Neural cell (in vitro differentiated cells): ENCODE measurements at regions not wholly inside any gene's neighbourhood (a gene's known extent, or its start where the extent isn't known, plus 50 kb on each side); places are given as distances from the start of the nearest gene placed in this dataset.

Experiments
- H2AFZ ChIP-seq: fragments of 200-600, 300-800 bp; sonication (generic), shearing (Covaris generic); 2 replicates; pipeline ENCODE4 v1.6.0; 2014; ENCODE audit warnings: low read depth, mild to moderate bottlenecking, antibody characterized with exemption, low read length, moderate library complexity
- H3F3A ChIP-seq: fragments of 200-600 bp; shearing (Covaris generic); 2 replicates; pipeline ENCODE4 v1.6.1; 2016; ENCODE audit warnings: mild to moderate bottlenecking, moderate library complexity, mixed read lengths, antibody characterized with exemption, low read length; ENCODE audit not compliant: insufficient read depth, poor library complexity, severe bottlenecking
- H3K27ac ChIP-seq: fragments of 200-600, 300-800 bp; sonication (generic), shearing (Covaris generic); 2 replicates; pipeline ENCODE4 v1.5.1; 2014; ENCODE audit warnings: mild to moderate bottlenecking, low read length, moderate library complexity
- H3K27me3 ChIP-seq: fragments of 300-800, 200-600 bp; sonication (generic), shearing (Covaris generic); 2 replicates; pipeline ENCODE4 v1.6.0; 2014; ENCODE audit warnings: mild to moderate bottlenecking, low read depth, low read length, moderate library complexity; ENCODE audit not compliant: insufficient read depth
- H3K36me3 ChIP-seq: fragments of 300-800, 200-600 bp; sonication (generic), shearing (Covaris generic); 2 replicates; pipeline ENCODE4 v1.5.1; 2014; ENCODE audit warnings: mild to moderate bottlenecking, antibody characterized with exemption, low read length, moderate library complexity; ENCODE audit not compliant: insufficient read depth
- H3K4me2 ChIP-seq: fragments of 300-800, 200-600 bp; sonication (generic), shearing (Covaris generic); 2 replicates; pipeline ENCODE4 v1.6.0; 2014; ENCODE audit warnings: mild to moderate bottlenecking, low read length
- H3K4me3 ChIP-seq: fragments of 300-800, 200-600 bp; sonication (generic), shearing (Covaris generic); 2 replicates; pipeline ENCODE4 v1.5.1; 2014; ENCODE audit warnings: mild to moderate bottlenecking, low read length, moderate library complexity
- H3K79me2 ChIP-seq: fragments of 200-600 bp; shearing (Covaris generic); replicated peaks from 2 replicates; pipeline ENCODE4 v1.6.0; 2014; ENCODE audit warnings: mild to moderate bottlenecking, low read length, moderate library complexity; ENCODE audit not compliant: insufficient read depth
- H3K9ac ChIP-seq: fragments of 300-800, 200-600 bp; sonication (generic), shearing (Covaris generic); 2 replicates; pipeline ENCODE4 v1.6.1; 2016; ENCODE audit warnings: mild to moderate bottlenecking, low read length, mixed read lengths
- H3K9me2 ChIP-seq: fragments of 200-600 bp; shearing (Covaris generic); 2 replicates; pipeline ENCODE4 v1.6.1; 2016; ENCODE audit warnings: mild to moderate bottlenecking, low read length, mixed read lengths; ENCODE audit not compliant: insufficient read depth
- H3K9me3 ChIP-seq: fragments of 200-600, 300-800 bp; sonication (generic), shearing (Covaris generic); 2 replicates; pipeline ENCODE4 v1.6.1; 2016; ENCODE audit warnings: mild to moderate bottlenecking, mixed run types, low read length, moderate library complexity, mixed read lengths
- H4K20me1 ChIP-seq: fragments of 200-600 bp; shearing (Covaris generic); 2 replicates; pipeline ENCODE4 v1.6.1; 2016; ENCODE audit warnings: mild to moderate bottlenecking, mixed run types; ENCODE audit not compliant: insufficient read depth
- EP300 ChIP-seq: fragments of 450-650 bp; conservative IDR thresholded peaks from 2 replicates; pipeline ENCODE4 v1.6.1; 2014; ENCODE audit warnings: antibody characterized with exemption, mild to moderate bottlenecking, moderate library complexity; ENCODE audit not compliant: poor library complexity, severe bottlenecking
- EZH2 ChIP-seq: fragments of 200-600, 300-800 bp; shearing (Covaris generic), sonication (generic); IDR thresholded peaks from 2 replicates; pipeline ENCODE4 v1.6.1; 2014; ENCODE audit warnings: antibody characterized with exemption, low read length, borderline replicate concordance, mild to moderate bottlenecking; ENCODE audit not compliant: insufficient read depth, poor library complexity, severe bottlenecking
- MXI1 ChIP-seq: fragments of 450-650 bp; conservative IDR thresholded peaks from 2 replicates; pipeline ENCODE4 v1.6.1; 2014; ENCODE audit warnings: antibody characterized with exemption, mild to moderate bottlenecking; ENCODE audit not compliant: poor library complexity, severe bottlenecking
- POLR2AphosphoS5 ChIP-seq: IDR thresholded peaks from 2 replicates; pipeline ENCODE4 v1.6.1; 2012
- RAD21 ChIP-seq: fragments of 450-650 bp; conservative IDR thresholded peaks from 2 replicates; pipeline ENCODE4 v1.6.1; 2014; ENCODE audit warnings: antibody characterized with exemption, mild to moderate bottlenecking, moderate library complexity
- REST ChIP-seq: IDR thresholded peaks from 2 replicates; pipeline ENCODE4 v1.6.1; 2012; ENCODE audit warnings: borderline replicate concordance
- SMC3 ChIP-seq: fragments of 450-650 bp; conservative IDR thresholded peaks from 2 replicates; pipeline ENCODE4 v1.6.1; 2014; ENCODE audit warnings: antibody characterized with exemption, mild to moderate bottlenecking, moderate library complexity; ENCODE audit not compliant: poor library complexity
- TAF1 ChIP-seq: IDR thresholded peaks from 2 replicates; pipeline ENCODE4 v1.6.1; 2012; ENCODE audit warnings: low read depth
- TF ChIP-seq, protein P1 (sequence below): fragments of 450-650 bp; IDR thresholded peaks from 2 replicates; pipeline ENCODE4 v1.5.1; 2014; ENCODE audit warnings: antibody characterized with exemption, mild to moderate bottlenecking, moderate library complexity; ENCODE audit not compliant: poor library complexity, severe bottlenecking

DNA sequence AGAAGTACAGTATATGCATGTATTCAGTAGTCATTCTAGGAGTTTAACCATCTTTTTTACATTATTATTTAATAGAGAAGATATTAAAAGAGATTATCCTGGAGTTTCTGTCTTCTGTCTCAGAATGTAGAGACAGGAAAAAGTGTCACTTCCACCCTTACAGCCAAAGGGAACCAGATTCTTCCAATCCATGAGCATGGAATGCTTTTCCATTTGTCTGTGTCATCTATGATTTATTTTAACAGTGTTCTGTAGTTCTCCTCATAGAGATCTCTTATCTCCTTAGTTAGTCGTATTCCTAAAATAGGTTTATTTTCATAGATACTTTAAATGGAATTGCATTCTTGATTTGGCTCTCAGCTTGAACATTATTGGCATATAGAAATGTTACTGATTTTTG, 959.5 kb upstream of the PIK3C3 start:
- H3K36me3 ChIP-seq = no peaks in the 10 kb centered on the region
- H2AFZ ChIP-seq = no peak overlapping the region
- H3F3A ChIP-seq = no peaks in the 10 kb centered on the region
- H3K4me2 ChIP-seq = no peak overlapping the region
- H3K9me2 ChIP-seq = no peaks in the 10 kb centered on the region
- no peaks in the 10 kb centered on the region for H3K9me3 ChIP-seq
- TF ChIP-seq POLR2AphosphoS5 = no peak
- no peak for TF ChIP-seq MXI1
- TF ChIP-seq, protein P1, sequence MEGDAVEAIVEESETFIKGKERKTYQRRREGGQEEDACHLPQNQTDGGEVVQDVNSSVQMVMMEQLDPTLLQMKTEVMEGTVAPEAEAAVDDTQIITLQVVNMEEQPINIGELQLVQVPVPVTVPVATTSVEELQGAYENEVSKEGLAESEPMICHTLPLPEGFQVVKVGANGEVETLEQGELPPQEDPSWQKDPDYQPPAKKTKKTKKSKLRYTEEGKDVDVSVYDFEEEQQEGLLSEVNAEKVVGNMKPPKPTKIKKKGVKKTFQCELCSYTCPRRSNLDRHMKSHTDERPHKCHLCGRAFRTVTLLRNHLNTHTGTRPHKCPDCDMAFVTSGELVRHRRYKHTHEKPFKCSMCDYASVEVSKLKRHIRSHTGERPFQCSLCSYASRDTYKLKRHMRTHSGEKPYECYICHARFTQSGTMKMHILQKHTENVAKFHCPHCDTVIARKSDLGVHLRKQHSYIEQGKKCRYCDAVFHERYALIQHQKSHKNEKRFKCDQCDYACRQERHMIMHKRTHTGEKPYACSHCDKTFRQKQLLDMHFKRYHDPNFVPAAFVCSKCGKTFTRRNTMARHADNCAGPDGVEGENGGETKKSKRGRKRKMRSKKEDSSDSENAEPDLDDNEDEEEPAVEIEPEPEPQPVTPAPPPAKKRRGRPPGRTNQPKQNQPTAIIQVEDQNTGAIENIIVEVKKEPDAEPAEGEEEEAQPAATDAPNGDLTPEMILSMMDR = no peak
- TF ChIP-seq SMC3 = no peak
- TF ChIP-seq EP300 = no peak
- TF ChIP-seq RAD21 = no peak
- TF ChIP-seq TAF1 = no peak
- TF ChIP-seq EZH2 = no peak
- no peak for TF ChIP-seq REST
- H3K27me3 ChIP-seq = no peaks in the 10 kb centered on the region
- no peak overlapping the region for H3K27ac ChIP-seq
- no peaks in the 10 kb centered on the region for H4K20me1 ChIP-seq
- H3K79me2 ChIP-seq = no peaks in the 10 kb centered on the region
- H3K4me3 ChIP-seq = no peak overlapping the region
- no peak overlapping the region for H3K9ac ChIP-seq

DNA sequence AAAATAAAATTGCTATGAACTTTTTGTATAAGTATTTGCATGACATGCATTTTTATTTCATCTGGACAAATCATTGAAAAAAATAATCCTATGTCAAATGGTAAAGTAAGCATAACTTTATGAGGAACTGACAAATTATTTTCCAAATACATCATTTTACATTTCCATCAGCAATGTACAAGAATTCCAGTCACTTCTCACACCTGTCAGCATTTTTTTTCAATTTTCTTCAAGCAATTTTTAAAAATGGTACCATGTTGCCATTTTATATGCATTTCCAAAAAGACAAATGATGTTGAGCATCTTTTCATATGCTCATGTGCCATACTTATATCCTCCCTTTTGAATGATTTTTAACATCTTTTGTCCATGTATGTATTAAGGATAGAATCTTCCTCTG, 961.7 kb upstream of the PIK3C3 start:
- Histone ChIP-seq H2AFZ (no peak overlapping the region), H3K27me3 (no peaks in the 10 kb centered on the region), H3K9ac (no peak overlapping the region), H3K27ac (no peak overlapping the region), H3K9me2 (no peaks in the 10 kb centered on the region), H3K36me3 (no peaks in the 10 kb centered on the region), H3K9me3 (no peaks in the 10 kb centered on the region), H3K79me2 (no peaks in the 10 kb centered on the region), H3K4me2 (no peak overlapping the region), H4K20me1 (no peaks in the 10 kb centered on the region), H3F3A (no peaks in the 10 kb centered on the region), H3K4me3 (no peak overlapping the region)
- TF ChIP-seq EP300 (no peak), MXI1 (no peak), POLR2AphosphoS5 (no peak), SMC3 (no peak), RAD21 (no peak)

- Histone ChIP-seq H3K4me3 (no peak overlapping the region), H3K79me2 (no peaks in the 10 kb centered on the region), H3K9ac (no peak overlapping the region), H3K9me2 (no peaks in the 10 kb centered on the region), H3K4me2 (no peak overlapping the region), H2AFZ (no peak overlapping the region), H3K27ac (no peak overlapping the region), H3F3A (no peaks in the 10 kb centered on the region), H3K9me3 (no peaks in the 10 kb centered on the region), H4K20me1 (no peaks in the 10 kb centered on the region), H3K27me3 (no peaks in the 10 kb centered on the region), H3K36me3 (no peaks in the 10 kb centered on the region)
- TF ChIP-seq REST (no peak), MXI1 (no peak), RAD21 (no peak), SMC3 (no peak), TAF1 (no peak)
- TF ChIP-seq, protein P1 = no peak
These were observed 967.5 kb upstream of the PIK3C3 start for GRCh38 chr18:40987581-40987980.
